Mammary epithelial cell (primary cell): ENCODE measurements at regions not wholly inside any gene's neighbourhood (a gene's known extent, or its start where the extent isn't known, plus 50 kb on each side); places are given as distances from the start of the nearest gene placed in this dataset.

ENCODE experiments used
- CTCF ChIP-seq, 2 donors: IDR thresholded peaks in 1 of 2; conservative IDR thresholded peaks in 1 of 2; 2 replicates each; pipeline ENCODE4 v1.5.1; 2011 to 2012; ENCODE audit warnings: inconsistent platforms in 2 of 2, low read length in 2 of 2, mild to moderate bottlenecking in 2 of 2, control low read depth in 1 of 2, low read depth in 1 of 2; ENCODE audit not compliant: insufficient read depth in 1 of 2; ENCODE audit errors: extremely low read depth in 1 of 2
- EZH2 ChIP-seq: IDR thresholded peaks from 2 replicates; pipeline ENCODE4 v1.6.1; 2012; ENCODE audit warnings: low read length, inconsistent platforms, borderline replicate concordance

- no peak for TF ChIP-seq CTCF (conservative IDR thresholded peaks at IDR 0.05 in 1 of 2, IDR thresholded peaks at IDR 0.05 in 1 of 2; ENCODE audit: extremely low read depth in 1 of 2, insufficient read depth in 1 of 2, low read depth in 1 of 2, low read length in 2 of 2)
- TF ChIP-seq EZH2: no peak
These were observed 80.2 kb upstream of the PRDM1 start for GRCh38 chr6:106005954-106006353.
